GM19238 (cell line): ENCODE measurements at regions not wholly inside any gene's neighbourhood (a gene's known extent, or its start where the extent isn't known, plus 50 kb on each side); places are given as distances from the start of the nearest gene placed in this dataset.
"Not testable (repeated sequence)": the region's sequence is repeated elsewhere in the genome, so short reads cannot be mapped to it uniquely, and the experiment has no call there.

Source experiments
- DNase-seq: peaks from one replicate; pipeline ENCODE4 v3.0.0; 2011; ENCODE audit warnings: low spot score; ENCODE audit not compliant: insufficient read length

- DNase-seq: no peak
Measured at GRCh38 chr6:167661552-167662044, 165.1 kb upstream of the AFDN start.

DNA sequence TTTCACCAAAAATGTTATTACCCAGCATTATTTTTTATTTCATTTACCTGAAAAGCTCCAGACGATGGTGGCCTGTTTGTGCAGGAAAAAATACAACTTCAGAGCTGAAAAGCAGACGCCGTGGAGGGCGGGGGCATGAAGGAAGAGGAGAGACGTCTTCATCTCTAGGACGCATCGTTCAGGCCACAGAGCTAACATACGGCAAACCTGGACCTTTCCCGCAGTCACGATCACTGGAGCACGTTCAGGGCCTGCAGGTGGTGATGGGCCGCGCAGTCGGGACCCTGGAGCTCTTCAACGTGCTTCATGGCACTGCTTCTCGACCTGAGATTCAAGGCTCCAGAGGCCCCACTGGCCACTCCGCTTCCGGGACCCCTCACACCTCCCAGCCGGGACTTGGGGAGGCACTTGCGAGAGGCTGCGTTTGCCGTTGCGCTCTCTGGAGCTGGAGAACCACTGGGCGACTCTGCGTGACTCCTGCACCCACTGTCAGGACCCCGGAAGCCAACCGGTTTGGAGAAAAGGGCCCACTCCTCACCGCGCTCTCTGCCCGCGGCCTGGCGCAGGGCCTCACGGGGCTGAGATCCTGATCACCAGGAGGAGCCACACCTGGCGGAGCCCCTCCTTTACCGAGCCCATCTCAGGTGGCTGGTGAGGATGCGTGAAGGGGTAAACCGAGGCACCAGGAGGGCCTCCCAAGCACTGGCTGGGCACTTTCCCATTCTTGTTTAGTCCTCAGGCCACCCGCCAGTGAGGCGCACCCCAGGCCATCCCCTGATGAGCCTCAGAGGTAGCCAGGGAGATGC lies 164.4 kb upstream of the AFDN start:
- DNase-seq: no peak

DNA sequence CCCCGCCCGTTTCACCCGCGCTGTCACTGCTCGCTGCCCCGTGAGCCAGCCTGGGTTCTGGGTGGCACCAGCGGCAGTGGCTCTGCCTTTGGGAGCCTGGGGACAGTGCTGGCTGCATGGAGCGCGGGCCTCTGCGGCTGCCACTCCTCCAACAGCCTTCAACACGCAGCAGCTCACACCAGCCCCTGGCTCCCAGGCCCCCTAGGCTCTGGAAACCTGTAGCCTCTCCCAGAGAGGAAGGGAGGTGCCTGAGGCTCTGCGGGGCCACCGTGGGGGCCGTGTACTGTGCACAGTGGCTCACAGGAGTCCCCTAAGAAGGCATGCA lies 163.9 kb upstream of the AFDN start:
- DNase-seq: no peak

- DNase-seq: no peak
Measured at GRCh38 chr6:167663316-167663715, 163.4 kb upstream of the AFDN start.

DNA sequence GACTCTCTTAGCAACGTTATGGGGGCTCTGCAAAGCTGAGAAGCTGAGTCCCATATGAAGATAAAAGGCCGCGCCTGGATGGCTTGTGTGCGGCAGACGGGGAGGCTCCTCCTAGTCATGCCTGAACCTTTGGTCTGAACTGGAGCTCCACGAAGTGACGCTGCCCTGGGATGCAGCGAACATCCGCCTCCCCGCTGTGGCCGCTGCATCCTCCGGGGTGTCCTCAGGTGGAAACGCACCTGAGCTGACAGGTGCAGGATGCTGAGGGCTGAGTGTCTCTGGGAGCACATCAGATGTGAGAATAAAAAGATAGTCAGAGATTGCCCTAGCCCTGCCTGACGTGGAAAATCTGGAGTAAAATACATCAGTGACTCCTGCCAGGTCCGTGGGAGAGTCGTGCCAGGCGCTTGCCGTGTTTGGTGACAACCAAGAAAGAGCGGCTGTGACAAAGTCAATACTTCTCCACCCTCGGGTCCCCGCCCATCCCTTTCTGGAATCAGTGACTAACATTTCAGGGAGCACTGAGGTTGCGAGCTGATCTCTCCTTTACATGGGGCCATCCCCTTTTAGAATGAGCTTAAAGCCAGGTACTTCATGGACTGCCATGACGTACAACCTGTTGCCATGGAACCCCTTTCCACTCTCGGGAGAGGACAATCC lies 162.8 kb upstream of the AFDN start:
- no peak for DNase-seq

DNA sequence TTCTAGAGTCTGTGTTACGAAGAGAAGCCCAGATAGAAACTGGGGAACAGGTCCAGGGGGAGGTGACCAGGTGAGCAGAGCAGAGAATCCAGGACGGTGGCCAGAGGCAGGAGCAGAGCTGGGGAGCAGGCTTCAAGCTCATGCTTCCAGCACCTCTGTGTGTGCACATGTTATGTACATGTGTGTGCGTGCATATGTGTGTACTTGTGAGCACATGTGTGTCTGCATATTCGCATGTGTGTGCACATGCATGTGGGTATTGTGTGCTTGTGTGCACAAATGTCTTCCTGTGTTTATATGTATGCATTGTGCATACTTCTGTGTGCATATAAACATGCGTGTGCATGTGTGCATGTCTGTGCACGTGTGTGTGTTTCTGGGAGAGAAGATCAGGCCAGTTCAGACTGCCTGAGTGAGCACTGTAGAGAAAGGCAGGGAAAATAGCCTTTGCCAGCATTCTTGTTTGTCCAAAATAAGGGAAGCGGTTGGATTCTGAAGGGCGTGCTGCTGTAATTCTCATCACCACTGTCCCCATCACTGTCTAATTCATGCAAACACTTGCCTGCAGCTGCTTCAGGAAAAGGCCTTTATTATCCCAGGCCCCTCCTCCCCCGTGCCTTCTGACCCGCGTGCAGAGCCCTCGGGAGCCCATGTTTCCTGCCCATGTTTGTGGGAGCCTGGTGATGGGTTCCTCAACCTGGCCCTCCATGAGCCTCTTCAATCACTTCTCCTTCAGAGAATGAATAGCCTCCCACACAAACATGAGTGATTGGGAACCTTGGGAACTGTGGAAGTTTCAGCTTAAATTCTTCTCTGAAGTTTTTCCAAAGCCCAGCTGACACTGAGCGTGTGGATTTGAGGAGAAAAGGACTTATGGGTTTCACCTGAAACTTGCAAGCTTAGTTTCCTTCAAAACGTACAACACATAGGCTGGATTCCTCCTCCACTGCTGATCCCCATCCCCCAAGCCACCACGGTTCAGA lies 161.7 kb upstream of the AFDN start:
- no peak for DNase-seq

- no peak for DNase-seq
Measured at GRCh38 chr6:167665698-167666330, 160.9 kb upstream of the AFDN start.

DNA sequence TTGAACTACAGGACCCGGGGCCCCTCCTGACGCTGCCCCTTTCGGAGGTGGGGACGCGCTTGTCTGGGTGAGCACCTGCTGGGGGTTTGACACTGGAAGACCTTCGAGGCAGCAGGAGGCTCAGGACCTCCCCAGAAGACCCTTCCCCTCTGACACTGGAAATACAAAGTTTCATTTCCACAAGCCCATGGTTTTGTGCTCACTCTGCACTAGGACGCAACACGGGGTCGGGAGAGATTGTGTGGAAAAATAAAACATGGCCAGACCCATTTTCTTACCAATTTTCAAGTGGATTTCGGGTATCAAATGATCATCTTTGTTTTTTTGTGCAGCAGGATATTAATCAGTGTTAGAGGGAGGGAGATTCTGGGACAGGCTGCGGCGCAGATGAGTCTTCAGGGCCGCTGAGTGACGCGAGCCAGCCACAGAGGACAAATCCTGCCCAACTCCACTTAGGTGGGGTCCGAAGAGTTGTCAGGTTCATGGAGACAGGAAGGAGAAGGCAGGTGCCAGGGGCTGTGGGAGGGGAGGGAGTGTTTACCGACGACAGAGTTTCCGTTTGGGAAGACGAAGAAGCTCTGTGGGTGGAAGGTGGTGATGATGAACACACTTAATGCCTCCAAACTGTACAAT lies 160.0 kb upstream of the AFDN start:
- DNase-seq: no peak

DNA sequence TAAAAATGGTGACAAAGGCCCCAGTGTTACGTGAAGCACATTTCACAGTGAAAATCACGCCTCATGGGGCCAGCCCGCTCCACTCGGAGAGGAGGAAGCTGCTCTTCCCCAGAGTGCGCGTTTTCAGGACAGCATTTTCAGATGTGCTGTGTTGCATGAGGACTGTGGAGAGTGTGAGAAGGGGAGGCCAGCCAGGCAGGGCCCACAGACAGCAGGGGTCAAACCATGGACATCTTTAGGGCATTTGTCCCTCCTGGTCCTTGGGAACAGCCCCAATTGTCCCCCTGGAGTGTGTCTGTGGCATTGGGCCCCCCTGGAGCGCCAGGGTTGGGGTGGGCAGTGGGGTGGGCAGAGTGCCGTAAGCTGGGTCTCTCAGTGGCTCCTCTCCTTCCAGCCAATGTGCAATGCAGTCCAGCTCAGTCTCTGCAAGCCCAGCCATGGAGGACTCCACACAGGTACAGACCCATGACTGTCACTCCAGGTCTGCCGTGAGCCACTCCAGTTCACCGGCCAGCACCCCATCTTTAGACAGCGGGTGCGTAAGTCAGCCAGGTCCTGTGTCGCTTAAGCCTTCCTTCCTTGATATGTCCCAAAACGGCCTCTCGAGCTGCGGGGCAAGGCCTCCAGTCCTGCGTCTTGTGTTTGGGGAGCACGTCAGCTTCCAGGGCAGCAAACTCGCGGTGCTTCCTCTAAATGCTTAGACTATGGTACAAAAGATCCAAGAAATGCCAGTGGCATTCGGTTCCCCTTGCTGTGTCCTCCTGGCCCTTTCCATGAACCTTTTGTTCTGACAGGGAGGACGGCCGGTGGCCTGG lies 159.3 kb upstream of the AFDN start:
- DNase-seq: no peak

DNA sequence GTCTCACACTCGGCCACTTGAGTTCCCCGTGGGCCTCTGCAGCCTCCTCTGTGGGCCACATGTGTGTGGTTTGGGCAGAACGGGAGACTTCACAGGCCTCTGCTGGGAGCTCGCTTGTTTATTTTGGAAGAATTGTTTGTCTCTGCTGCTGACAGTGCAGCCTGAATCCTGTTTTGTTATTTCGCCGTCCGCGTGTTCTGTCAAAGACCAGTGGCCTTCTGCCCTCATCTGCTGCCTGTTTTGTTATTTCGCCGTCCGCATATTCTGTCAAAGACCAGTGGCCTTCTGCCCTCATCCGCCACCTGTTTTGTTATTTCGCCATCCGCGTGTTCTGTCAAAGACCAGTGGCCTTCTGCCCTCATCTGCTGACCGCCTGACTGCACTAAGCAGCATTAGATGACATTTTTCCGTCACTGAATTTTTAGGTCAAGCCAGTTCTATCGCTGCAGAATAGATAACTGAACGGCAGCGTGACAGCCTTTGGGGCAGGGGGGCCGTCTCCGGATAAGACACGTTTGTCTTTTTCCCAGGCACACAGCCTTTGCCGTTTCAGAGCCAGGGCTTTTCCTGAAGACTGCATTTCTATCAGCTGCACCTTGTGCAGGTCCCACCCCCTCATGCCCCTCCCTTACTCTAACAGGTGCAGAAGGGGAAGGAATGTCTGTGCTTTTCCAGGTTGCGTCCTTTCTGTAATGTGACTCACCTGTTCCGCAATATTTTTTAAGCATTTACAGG lies 158.5 kb upstream of the AFDN start:
- DNase-seq: no peak

DNA sequence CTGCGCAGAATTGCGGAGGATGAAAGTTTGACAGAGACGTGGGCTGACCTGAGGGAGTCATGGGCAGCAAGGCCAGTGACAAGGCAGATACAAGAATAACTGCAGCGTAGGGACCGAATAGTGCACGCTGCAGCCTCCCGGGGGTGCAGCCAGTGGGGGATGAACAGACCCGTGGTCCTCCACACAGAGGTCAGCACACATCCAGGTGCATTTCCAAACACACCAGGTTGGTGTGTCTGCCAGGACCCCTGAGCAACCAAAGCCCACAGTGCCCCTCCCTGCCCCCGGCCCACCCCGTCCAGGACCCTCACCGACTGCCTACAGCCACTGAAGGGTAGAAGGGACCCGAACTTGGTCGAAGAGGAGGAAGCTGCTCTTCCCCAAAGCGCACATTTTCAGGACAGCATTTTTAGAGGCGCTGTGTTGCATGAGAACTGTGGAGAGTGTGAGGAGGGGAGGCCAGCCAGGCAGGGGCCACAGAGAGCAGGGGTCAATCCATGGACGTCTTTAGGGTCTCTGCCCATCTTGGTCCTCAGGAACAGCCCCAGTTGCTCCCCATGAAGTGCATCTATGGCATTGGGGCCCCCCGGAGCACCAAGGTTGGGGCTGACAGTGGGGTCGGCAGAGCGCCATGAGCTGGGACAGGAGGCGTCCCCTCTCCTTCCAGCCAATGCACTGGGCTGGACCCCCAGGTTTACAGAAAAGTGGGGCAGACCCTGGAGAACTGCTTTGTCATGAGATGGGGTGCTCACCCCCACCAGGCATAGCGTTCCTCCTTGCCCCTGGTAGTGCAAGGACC lies 157.8 kb upstream of the AFDN start:
- DNase-seq: no peak

DNA sequence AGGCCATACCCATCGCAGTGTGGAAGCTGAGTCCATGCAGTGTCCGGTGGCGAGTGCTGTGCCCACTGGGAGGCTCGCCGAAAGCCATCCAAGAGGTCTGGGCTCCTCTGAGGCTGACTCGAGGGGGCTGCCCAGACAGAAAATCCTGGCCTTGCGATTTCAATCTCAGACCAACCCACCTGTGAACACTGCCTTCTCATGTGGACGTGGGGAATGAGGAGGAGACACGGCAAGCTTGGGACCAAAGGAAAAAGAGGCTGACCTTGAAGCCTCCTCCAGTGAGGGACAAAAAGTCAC lies 157.2 kb upstream of the AFDN start:
- DNase-seq: no peak

DNA sequence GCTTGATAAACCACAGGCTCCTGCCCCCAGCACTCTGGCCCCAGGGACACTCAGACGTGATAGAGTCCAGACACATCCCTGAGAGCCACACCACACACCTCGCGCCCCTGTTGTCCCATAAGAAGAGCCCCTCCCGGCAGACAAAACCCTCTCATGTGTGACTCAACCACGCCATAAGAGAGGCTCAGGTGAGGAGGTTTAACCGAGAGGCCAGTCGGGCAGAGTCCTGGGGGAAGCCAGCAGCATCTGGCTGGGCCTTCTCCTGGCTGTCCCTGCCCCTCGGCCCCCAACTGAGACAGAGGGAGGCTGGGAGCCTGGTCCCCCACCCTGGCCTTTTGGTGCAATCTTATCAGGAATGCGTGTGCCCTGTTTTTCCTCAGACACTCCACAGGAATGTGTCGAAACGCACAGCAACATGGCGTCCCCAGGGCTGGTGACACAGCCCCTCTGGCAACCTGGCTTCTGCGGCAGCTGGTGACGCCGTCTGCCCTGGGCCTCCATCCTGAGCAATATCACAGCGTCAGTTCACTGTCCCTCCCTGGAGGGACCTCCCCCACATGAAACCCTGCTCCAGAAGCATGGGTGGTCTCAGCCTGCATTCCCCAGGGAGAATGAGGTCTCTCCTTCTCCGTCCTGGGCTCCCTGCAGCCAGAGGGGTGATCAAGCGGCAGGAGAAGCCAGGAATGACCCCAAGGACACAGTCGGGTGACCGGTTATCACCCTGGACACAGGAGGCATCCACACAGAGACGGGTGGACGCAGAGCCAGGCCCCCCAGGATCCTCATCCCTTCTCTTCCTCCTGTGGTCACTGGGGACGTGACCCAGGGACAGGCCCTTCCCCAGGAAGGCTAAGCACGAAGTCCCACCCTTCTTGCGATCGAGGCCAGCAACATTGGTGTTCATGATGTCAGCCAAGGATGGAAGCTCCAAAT lies 156.6 kb upstream of the AFDN start:
- DNase-seq: no peak

DNA sequence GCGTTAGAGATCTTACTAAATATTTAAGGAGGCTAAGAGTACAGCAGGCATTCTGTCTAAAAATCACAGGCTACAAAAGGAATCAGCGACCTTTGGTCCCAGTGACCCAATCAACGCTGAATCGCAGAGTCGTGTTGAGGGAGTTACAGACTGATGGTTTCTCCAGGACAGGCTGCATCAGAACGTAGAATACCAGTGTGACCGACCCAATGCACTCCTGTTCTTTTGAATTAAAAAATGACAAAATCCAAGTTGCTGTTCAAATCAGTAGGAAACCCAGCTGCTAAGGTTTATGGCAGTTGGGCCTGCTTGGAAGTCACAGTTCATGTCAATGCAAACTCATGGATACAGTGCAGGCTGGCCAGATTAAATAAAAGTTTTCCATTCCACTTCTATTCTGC lies 155.8 kb upstream of the AFDN start:
- no peak for DNase-seq

GRCh38 chr6:167671379-167671976 lies 155.2 kb upstream of the AFDN start:
- not testable (repeated sequence) for DNase-seq

DNA sequence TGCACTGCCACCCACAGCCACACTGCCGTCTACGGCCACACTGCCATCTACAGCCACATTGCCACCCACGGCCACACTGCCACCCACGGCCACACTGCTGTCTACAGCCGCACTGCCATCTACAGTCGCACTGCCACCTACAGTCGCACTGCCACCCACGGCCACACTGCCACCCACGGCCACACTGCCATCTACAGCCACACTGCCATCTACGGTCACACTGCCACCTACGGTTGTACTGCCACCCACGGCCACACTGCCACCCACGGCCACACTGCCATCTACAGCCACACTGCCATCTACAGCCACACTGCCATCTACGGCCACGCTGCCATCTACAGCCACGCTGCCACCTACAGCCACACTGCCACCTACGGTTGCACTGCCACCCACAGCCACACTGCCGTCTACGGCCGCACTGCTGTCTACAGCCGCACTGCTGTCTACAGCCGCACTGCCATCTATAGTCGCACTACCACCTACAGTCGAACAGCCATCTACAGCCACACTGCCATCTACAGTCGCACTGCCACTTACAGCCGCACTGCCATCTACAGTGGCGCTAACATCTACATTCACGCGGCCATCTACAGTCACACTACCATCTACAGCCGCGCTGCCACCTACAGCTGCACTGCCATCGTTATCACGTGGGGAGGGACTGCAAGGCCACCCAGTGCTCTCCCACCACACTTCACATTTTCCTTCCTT lies 154.6 kb upstream of the AFDN start:
- no peak for DNase-seq

DNA sequence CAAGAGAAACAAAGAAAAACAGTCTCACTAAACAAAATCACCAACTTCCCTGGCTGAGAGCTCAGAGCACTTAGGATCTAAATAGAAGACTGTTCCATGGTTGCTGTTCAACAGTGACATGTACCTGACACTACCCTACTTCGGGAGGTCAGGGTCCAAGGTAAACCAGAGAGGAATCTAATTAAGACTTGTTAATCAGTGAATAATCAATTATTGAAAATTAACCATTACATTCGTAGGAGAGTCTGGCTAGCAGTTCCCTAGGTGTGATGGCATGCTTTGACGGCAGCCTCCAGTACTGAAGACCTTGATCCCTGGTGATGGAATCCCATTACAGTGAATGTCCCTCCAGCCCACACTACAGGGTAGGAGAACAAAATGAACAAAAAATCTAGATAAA lies 154.0 kb upstream of the AFDN start:
- DNase-seq: no peak
